ENCODE measurements at regions not wholly inside any gene's neighbourhood (a gene's known extent, or its start where the extent isn't known, plus 50 kb on each side); places are given as distances from the start of the nearest gene placed in this dataset.

- ATAC-seq (ENCODE audit: insufficient read depth, low FRiP score) (no peak), DNase-seq (no peak)
- WGBS, 2 donors: 83 to 92% methylated on average over 2 of the region's 2 CpGs
- no peak for TF ChIP-seq CTCF (IDR thresholded peaks at IDR 0.05; ENCODE audit: control extremely low read depth, extremely low read depth)
- H3K36me3 ChIP-seq (ENCODE audit: control insufficient read depth in 4 of 4, insufficient read depth in 4 of 4, low read length in 4 of 4): no peaks in the 10 kb centered on the region
- no peaks in the 10 kb centered on the region for H3K27me3 ChIP-seq (ENCODE audit: control insufficient read depth in 3 of 3, insufficient read depth in 3 of 3, low read length in 2 of 3)
- H3K9me3 ChIP-seq (ENCODE audit: control insufficient read depth in 4 of 4, insufficient read depth in 3 of 4, low read length in 3 of 4): no peaks in the 10 kb centered on the region
- H3K27ac ChIP-seq (ENCODE audit: low read depth in 1 of 2, low read length in 1 of 2): no peak overlapping the region
- H3K4me3 ChIP-seq: no peak overlapping the region
- no peak overlapping the region for H3K9ac ChIP-seq (ENCODE audit: insufficient read depth in 1 of 2, low read length in 2 of 2)
- H3K4me1 ChIP-seq (ENCODE audit: control insufficient read depth in 5 of 5, insufficient read depth in 5 of 5, low read length in 5 of 5): no peaks in the 10 kb centered on the region
These were observed 298.4 kb downstream of the USP25 start for GRCh38 chr21:16028142-16028541.

GRCh38 chr21:16028941-16029464 is 299.2 kb downstream of the USP25 start:
- no peak for DNase-seq
- Histone ChIP-seq H3K9ac (ENCODE audit: insufficient read depth in 1 of 2, low read length in 2 of 2) (no peak overlapping the region), H3K36me3 (ENCODE audit: control insufficient read depth in 4 of 4, insufficient read depth in 4 of 4, low read length in 4 of 4) (no peaks in the 10 kb centered on the region), H3K4me1 (ENCODE audit: control insufficient read depth in 5 of 5, insufficient read depth in 5 of 5, low read length in 5 of 5) (no peaks in the 10 kb centered on the region), H3K9me3 (ENCODE audit: control insufficient read depth in 4 of 4, insufficient read depth in 3 of 4, low read length in 3 of 4) (no peaks in the 10 kb centered on the region), H3K27ac (ENCODE audit: low read depth in 1 of 2, low read length in 1 of 2) (no peak overlapping the region), H3K4me3 (no peak overlapping the region), H3K27me3 (ENCODE audit: control insufficient read depth in 3 of 3, insufficient read depth in 3 of 3, low read length in 2 of 3) (no peaks in the 10 kb centered on the region)
- 74 to 87% methylated on average over 2 of the region's 2 CpGs for WGBS, 2 donors
- no peak for TF ChIP-seq CTCF (IDR thresholded peaks at IDR 0.05; ENCODE audit: control extremely low read depth, extremely low read depth)
- ATAC-seq (ENCODE audit: insufficient read depth, low FRiP score): no peak

- Histone ChIP-seq H3K36me3 (ENCODE audit: control insufficient read depth in 4 of 4, insufficient read depth in 4 of 4, low read length in 4 of 4) (no peaks in the 10 kb centered on the region), H3K9ac (ENCODE audit: insufficient read depth in 1 of 2, low read length in 2 of 2) (no peak overlapping the region), H3K9me3 (ENCODE audit: control insufficient read depth in 4 of 4, insufficient read depth in 3 of 4, low read length in 3 of 4) (no peaks in the 10 kb centered on the region), H3K4me1 (ENCODE audit: control insufficient read depth in 5 of 5, insufficient read depth in 5 of 5, low read length in 5 of 5) (peaks cover 0 to 4% (median 0%) of the 10 kb centered on the region in 5 donors), H3K27ac (ENCODE audit: low read depth in 1 of 2, low read length in 1 of 2) (no peak overlapping the region), H3K4me3 (no peak overlapping the region), H3K27me3 (ENCODE audit: control insufficient read depth in 3 of 3, insufficient read depth in 3 of 3, low read length in 2 of 3) (no peaks in the 10 kb centered on the region)
- DNase-seq (no peak), ATAC-seq (ENCODE audit: insufficient read depth, low FRiP score) (no peak)
- WGBS, 2 donors: 90 to 96% methylated on average over 4 of the region's 4 CpGs
- TF ChIP-seq CTCF (IDR thresholded peaks at IDR 0.05; ENCODE audit: control extremely low read depth, extremely low read depth): no peak
These were observed 303.4 kb downstream of the USP25 start for GRCh38 chr21:16033193-16033592.

Measured in lung (tissue), 11 donors.